ENCODE measurements at regions not wholly inside any gene's neighbourhood (a gene's known extent, or its start where the extent isn't known, plus 50 kb on each side); places are given as distances from the start of the nearest gene placed in this dataset.

GRCh38 chr1:73674945-73675561, 522.9 kb downstream of the LRRIQ3 start:
- Histone ChIP-seq H3K4me2 (ENCODE audit: low read length) (no peak overlapping the region), H3K79me2 (replicated peaks; ENCODE audit: insufficient read depth, low read length) (no peaks in the 10 kb centered on the region), H3K9me3 (ENCODE audit: low read length) (no peaks in the 10 kb centered on the region), H3K36me3 (ENCODE audit: insufficient read depth, low read length) (no peaks in the 10 kb centered on the region), H3K27me3 (ENCODE audit: insufficient read depth, low read depth, low read length) (no peaks in the 10 kb centered on the region), H4K20me1 (ENCODE audit: insufficient read depth) (no peaks in the 10 kb centered on the region), H3K9ac (ENCODE audit: low read length) (no peak overlapping the region), H3K9me2 (ENCODE audit: insufficient read depth, low read length) (no peaks in the 10 kb centered on the region), H3K27ac (ENCODE audit: low read length) (peak overlapping the region; percentile 63), H3K4me3 (ENCODE audit: low read length) (no peak overlapping the region), H3F3A (ENCODE audit: insufficient read depth, low read length, poor library complexity, severe bottlenecking) (no peaks in the 10 kb centered on the region), H2AFZ (ENCODE audit: low read depth, low read length) (no peak overlapping the region)
- peak; percentile 66 for TF ChIP-seq CTCF (IDR thresholded peaks at IDR 0.05; ENCODE audit: poor library complexity, severe bottlenecking)
- TF ChIP-seq EP300 (conservative IDR thresholded peaks at IDR 0.05; ENCODE audit: poor library complexity, severe bottlenecking), result no peak
- TF ChIP-seq SMC3 (conservative IDR thresholded peaks at IDR 0.05; ENCODE audit: poor library complexity), result peak; percentile 70
- peak; percentile 71 for TF ChIP-seq RAD21 (conservative IDR thresholded peaks at IDR 0.05)
- no peak for TF ChIP-seq MXI1 (conservative IDR thresholded peaks at IDR 0.05; ENCODE audit: poor library complexity, severe bottlenecking)
- no peak for TF ChIP-seq POLR2AphosphoS5 (IDR thresholded peaks at IDR 0.05)

- H3K9me2 ChIP-seq (ENCODE audit: insufficient read depth, low read length), result no peaks in the 10 kb centered on the region
- H3K79me2 ChIP-seq (replicated peaks; ENCODE audit: insufficient read depth, low read length), result no peaks in the 10 kb centered on the region
- peak overlapping the region; percentile 63 for H3K27ac ChIP-seq (ENCODE audit: low read length)
- no peak overlapping the region for H2AFZ ChIP-seq (ENCODE audit: low read depth, low read length)
- no peaks in the 10 kb centered on the region for H4K20me1 ChIP-seq (ENCODE audit: insufficient read depth)
- TF ChIP-seq EP300 (conservative IDR thresholded peaks at IDR 0.05; ENCODE audit: poor library complexity, severe bottlenecking), result no peak
- TF ChIP-seq MXI1 (conservative IDR thresholded peaks at IDR 0.05; ENCODE audit: poor library complexity, severe bottlenecking), result no peak
- TF ChIP-seq EZH2 (IDR thresholded peaks at IDR 0.05; ENCODE audit: borderline replicate concordance, insufficient read depth, low read length, poor library complexity, severe bottlenecking), result no peak
- TF ChIP-seq RAD21 (conservative IDR thresholded peaks at IDR 0.05), result no peak
- TF ChIP-seq TAF1 (IDR thresholded peaks at IDR 0.05; ENCODE audit: low read depth), result no peak
- peak; percentile 42 for TF ChIP-seq REST (IDR thresholded peaks at IDR 0.05; ENCODE audit: borderline replicate concordance)
- TF ChIP-seq SMC3 (conservative IDR thresholded peaks at IDR 0.05; ENCODE audit: poor library complexity), result no peak
- no peak for TF ChIP-seq CTCF (IDR thresholded peaks at IDR 0.05; ENCODE audit: poor library complexity, severe bottlenecking)
- peak overlapping the region; percentile 9 for H3K9ac ChIP-seq (ENCODE audit: low read length)
- H3K4me2 ChIP-seq (ENCODE audit: low read length), result no peak overlapping the region
- H3K9me3 ChIP-seq (ENCODE audit: low read length), result no peaks in the 10 kb centered on the region
- H3F3A ChIP-seq (ENCODE audit: insufficient read depth, low read length, poor library complexity, severe bottlenecking), result no peaks in the 10 kb centered on the region
- H3K27me3 ChIP-seq (ENCODE audit: insufficient read depth, low read depth, low read length), result no peaks in the 10 kb centered on the region
- no peak overlapping the region for H3K4me3 ChIP-seq (ENCODE audit: low read length)
- no peaks in the 10 kb centered on the region for H3K36me3 ChIP-seq (ENCODE audit: insufficient read depth, low read length)
Observed at GRCh38 chr1:73673971-73674370, 524.0 kb downstream of the LRRIQ3 start.
